ENCODE measurements at regions not wholly inside any gene's neighbourhood (a gene's known extent, or its start where the extent isn't known, plus 50 kb on each side); places are given as distances from the start of the nearest gene placed in this dataset.

GRCh38 chr2:39537150-39537549 lies 100.1 kb upstream of the MAP4K3 start:
- no peak for DNase-seq (ENCODE audit: low read depth)

GRCh38 chr2:39538718-39539117 lies 101.6 kb upstream of the MAP4K3 start:
- no peak for DNase-seq (ENCODE audit: low read depth)

GRCh38 chr2:39540414-39540813 lies 103.3 kb upstream of the MAP4K3 start:
- DNase-seq (ENCODE audit: low read depth) = no peak

DNA sequence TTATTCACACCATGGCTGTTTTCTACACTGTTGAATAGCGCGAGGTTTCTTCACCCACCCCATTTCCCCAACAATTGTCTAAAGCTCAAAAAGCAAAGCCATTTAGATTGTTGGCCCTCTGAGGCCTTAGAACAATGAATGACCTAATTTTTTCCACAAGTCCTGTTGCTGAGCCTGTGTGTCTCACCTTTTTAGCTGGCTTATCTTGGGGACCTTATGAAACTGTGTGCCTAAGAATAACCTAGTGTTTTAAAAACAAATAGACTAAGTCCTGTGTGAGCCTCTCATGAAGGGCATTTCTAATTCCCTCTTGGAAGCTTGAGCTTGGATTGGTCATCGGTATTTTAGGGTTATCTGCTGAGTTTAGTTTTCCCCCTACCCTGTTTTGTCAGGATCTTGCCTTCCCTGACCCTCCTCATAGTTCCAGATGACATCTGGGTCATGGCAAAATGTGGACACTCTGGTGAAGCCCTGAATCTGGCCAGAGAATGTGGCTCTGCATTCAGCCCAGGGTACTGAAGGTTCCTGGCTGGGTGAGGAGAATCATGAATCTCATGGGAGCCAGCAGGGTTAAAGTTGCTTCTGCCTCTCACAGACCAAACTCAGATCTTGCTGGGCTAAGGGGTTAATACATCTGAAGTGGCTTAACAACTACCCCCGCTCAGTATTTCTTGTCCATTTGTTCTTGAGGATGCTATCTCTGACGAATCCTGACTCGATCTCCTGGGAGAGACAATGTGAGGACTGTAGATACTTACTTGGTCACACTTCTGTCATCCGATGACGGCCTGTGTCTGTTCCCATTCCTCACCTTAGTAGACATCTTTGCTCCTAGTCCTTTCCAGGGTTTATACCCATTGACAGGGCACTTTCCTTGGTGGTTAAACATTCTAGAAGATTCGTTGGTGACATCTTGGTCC lies 104.2 kb upstream of the MAP4K3 start:
- no peak for DNase-seq (ENCODE audit: low read depth)

DNA sequence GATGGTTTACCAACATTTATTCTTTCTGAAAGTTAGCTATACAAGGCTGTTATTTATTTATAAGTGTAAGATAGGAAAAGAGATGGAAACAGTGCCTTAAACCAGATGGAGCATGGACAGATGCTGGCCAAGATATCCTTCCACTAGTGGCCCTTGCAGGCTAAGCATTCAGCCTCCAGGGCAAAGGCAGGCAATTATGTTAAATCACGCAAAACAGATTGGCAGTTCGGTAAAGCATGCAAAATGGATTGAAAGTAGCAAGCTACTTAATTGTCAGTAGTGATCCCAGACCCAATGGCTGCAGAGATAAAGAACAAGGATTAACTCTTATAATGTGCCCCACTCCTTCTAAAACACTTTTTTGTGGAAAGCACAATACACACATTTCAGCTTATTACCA lies 105.4 kb upstream of the MAP4K3 start:
- DNase-seq (ENCODE audit: low read depth) = no peak

DNA sequence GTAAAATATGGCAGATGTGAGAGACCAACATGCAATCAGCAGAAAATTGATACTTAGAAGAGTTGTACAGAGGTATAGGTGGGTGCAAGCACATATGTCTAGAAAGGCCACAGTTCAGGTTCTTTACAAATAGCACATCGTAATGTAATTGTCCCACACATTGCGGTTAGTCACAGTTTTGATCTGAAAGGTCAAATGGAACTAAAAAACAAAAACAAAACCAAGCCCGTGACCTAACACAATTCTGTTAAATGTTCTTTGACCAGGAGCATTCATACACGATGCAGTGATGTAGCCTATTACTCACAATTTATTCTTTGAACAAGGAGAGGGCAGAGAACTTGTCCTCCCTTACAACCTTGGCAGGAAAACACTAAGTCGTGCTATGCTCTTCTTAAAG lies 108.9 kb upstream of the MAP4K3 start:
- no peak for DNase-seq (ENCODE audit: low read depth)

DNA sequence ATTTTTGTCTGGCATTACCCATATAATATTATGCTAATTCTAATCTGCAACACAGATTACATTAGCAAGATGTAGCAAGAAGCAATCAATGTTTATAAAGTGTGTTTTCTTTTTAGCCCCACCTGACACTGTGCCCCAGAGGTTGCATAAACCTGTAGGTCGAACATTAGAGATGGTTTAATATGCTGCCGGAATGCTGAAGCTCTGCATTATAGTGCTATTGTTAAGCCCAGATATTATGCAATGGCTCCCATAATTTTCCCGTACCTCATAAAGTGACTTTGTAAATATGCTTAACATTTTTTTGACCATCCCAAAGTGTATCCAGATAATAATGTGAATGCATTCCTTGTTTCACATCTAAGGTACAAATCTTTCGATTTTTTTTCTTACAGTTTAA lies 109.3 kb upstream of the MAP4K3 start:
- no peak for DNase-seq (ENCODE audit: low read depth)

GRCh38 chr2:39546937-39547336 lies 109.9 kb upstream of the MAP4K3 start:
- DNase-seq (ENCODE audit: low read depth) = no peak

DNA sequence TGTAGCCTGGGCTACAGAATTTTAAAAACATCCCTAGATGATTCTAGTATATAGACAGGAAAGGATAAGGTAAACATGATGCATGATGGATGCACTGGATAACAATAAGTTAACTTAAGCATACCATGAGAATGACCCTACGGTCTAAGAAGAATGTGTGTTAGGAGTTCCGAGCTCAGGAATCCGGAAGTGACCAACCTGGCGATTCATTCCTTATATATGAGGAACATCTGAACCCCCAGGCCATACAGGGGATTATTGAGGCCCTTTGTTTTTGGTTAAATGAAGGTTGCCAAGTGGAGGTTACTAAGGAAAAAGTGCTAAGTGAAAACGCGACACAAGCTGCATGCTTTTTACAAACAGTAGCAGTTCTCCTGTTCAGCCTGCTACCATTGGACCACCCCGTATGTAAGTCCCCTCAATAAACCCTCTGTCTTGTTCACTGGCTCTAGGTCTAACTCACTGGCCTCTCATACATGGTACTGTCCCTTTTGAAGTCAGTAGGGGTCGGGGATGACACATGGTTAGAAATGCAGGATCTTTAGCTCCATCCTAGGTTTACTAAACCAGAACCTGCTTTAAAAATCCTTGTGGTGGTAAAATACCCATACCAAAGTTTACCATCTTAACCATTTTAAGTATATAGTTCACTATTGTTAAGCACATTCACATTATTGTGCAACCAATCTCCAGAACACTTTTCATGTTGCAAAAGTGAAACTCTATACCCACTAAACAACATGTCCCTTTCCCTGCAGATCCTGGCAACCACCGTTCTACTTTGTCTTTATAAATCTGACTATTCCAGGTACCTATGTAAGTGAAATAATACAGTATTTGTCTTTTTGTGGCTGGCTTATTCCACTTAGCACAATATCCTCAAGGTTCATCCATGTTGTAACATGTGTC lies 111.0 kb upstream of the MAP4K3 start:
- DNase-seq (ENCODE audit: low read depth) = no peak

DNA sequence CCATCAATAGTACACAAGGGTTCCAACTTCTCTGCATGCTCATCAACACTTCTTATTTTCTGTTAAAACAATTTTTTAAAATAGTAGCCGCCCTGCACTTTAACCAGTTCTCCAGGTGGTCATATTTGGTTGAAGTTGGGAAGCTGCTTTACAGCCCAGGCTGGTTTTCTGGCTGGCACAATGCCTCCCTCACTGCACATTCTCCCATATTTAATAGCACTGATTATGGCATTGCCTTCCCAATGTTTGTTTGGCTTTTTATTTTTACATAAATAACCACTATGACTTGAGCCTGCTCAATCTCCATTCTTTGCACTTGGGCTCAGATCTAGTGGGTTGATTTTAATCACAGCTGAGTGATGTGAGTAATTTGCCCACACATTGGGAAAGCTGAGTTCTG lies 111.9 kb upstream of the MAP4K3 start:
- DNase-seq (ENCODE audit: low read depth) = no peak

GRCh38 chr2:39549718-39550464 lies 112.8 kb upstream of the MAP4K3 start:
- DNase-seq (ENCODE audit: low read depth) = no peak

DNA sequence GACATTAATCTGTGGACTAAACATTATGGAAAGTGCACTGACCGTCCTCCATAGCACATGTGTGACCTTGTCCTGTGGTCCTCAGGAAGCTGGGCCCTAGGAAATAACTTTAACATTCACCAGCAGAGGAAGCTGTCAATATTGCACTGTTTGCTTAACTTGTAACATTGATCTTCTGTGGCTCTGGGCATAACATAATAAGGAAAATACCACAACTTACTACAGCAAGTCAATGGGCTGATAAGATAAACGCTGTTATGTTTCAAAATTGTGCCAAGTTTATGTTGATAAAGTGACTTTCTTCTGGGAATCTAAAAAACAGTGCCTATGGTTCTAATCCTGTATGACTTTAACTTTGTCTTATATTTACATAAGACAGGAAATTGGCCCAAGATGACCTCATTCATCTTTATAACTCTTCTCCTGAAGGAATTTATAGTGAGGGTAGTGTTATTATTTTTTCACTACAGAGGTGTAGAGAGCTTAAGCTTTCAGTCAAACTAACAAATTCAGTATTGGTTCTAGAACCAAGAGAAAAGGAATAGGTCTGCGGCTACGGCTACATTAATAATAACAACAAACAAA lies 113.7 kb upstream of the MAP4K3 start:
- DNase-seq (ENCODE audit: low read depth) = no peak

- DNase-seq (ENCODE audit: low read depth) = no peak
Measured at GRCh38 chr2:39558906-39559305, 106.8 kb upstream of the TMEM178A start.

- no peak for DNase-seq (ENCODE audit: low read depth)
Measured at GRCh38 chr2:39563572-39563971, 102.1 kb upstream of the TMEM178A start.

GRCh38 chr2:39567507-39567906 lies 98.2 kb upstream of the TMEM178A start:
- DNase-seq (ENCODE audit: low read depth) = no peak

GRCh38 chr2:39568116-39568515 lies 97.6 kb upstream of the TMEM178A start:
- no peak for DNase-seq (ENCODE audit: low read depth)

GRCh38 chr2:39568561-39569006 lies 97.1 kb upstream of the TMEM178A start:
- no peak for DNase-seq (ENCODE audit: low read depth)

DNA sequence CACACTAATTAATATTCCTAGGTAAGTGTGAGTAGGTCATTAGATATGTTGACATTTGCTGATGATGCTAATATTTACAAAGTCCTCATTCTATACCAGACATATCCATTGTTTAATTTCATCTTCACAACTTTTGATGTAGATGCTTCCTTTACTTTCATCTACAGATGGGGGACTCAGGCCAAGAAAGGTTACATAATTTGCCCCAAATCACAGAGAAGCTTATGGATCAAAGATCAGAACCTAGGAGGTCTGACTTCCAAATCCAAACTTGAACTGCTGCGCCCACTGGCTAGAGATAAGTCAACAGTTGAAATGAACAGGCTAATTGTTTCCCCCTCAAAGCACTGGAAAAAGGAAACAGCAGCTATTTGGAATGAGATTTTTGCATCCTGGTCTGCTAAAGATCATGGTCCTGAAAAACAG lies 95.6 kb upstream of the TMEM178A start:
- DNase-seq (ENCODE audit: low read depth) = no peak

GRCh38 chr2:39570614-39571013 lies 95.1 kb upstream of the TMEM178A start:
- no peak for DNase-seq (ENCODE audit: low read depth)

- DNase-seq (ENCODE audit: low read depth) = no peak
Measured at GRCh38 chr2:39571111-39571731, 94.5 kb upstream of the TMEM178A start.

DNA sequence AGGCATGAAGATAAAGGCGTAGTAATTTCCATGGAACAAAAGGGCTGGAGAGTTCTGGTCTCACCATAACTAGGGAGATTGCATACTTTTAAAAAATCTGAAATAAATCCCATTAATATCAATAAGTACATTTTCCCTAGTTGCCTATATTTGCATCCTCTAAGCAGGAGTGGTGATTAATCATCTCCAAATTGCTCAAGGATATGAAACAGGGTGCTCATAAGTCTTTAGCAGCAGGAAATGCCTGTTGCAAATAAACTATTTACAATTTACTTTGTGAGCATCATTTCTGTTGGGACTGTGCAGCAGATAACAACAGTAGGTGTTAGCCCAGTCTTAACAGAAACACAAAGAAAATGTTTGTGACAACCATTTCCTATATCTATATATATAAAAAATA lies 92.4 kb upstream of the TMEM178A start:
- no peak for DNase-seq (ENCODE audit: low read depth)
